HL-60 (cell line): ENCODE measurements at regions not wholly inside any gene's neighbourhood (a gene's known extent, or its start where the extent isn't known, plus 50 kb on each side); places are given as distances from the start of the nearest gene placed in this dataset.

Experiments
- CTCF ChIP-seq: IDR thresholded peaks from one replicate; pipeline ENCODE4 v1.5.1; 2011; ENCODE audit warnings: low read length, control low read depth, inconsistent platforms; ENCODE audit not compliant: insufficient read depth
- GABPA ChIP-seq: IDR thresholded peaks from 2 replicates; pipeline ENCODE4 v1.6.1; 2012; ENCODE audit warnings: low read depth
- POLR2AphosphoS5 ChIP-seq: IDR thresholded peaks from 2 replicates; pipeline ENCODE4 v1.6.1; 2012; ENCODE audit warnings: low read depth
- REST ChIP-seq: IDR thresholded peaks from 2 replicates; pipeline ENCODE4 v1.6.1; 2012; ENCODE audit warnings: low read depth; ENCODE audit not compliant: insufficient replicate concordance
- SPI1 ChIP-seq: IDR thresholded peaks from 2 replicates; pipeline ENCODE4 v1.6.1; 2012; ENCODE audit warnings: low read depth, mild to moderate bottlenecking, borderline replicate concordance

GRCh38 chr14:23865502-23865901 lies 88.1 kb upstream of the DHRS4 start:
- TF ChIP-seq CTCF (no peak), REST (no peak), POLR2AphosphoS5 (no peak), SPI1 (no peak), GABPA (no peak)
